H1 (cell line): ENCODE measurements at regions not wholly inside any gene's neighbourhood (a gene's known extent, or its start where the extent isn't known, plus 50 kb on each side); places are given as distances from the start of the nearest gene placed in this dataset.

Source experiments
- CTCF ChIA-PET: fragments of 300-600 bp; sonication (Branson Sonifier 250); formaldehyde crosslinking; loops from one replicate; lab custom pipeline; 2021; ENCODE audit not compliant: partially characterized antibody; lab: Charles Lee
- POLR2A ChIA-PET: fragments of 300-600 bp; sonication (Branson Sonifier 250); formaldehyde crosslinking; loops from one replicate; lab custom pipeline; 2021; ENCODE audit warnings: inconsistent platforms; ENCODE audit not compliant: partially characterized antibody; lab: Charles Lee
- DNase-seq, 2 experiments: peaks; one replicate each; pipeline versions ENCODE4 v3.0.0 to v3.0.0-alpha.2; 2010 to 2022; ENCODE audit warnings: low spot score in 2 of 2, low read depth in 1 of 2, mixed read lengths in 1 of 2
- FAIRE-seq: peaks from 2 replicates; lab custom pipeline; 2011; peaks lifted over from hg19 to GRCh38; lab: Jason Lieb, UNC
- H2AFZ ChIP-seq: 2 replicates; pipeline ENCODE4 v1.8.1; 2012; ENCODE audit warnings: low read length, inconsistent platforms
- H2AK5ac ChIP-seq: 2 replicates; pipeline ENCODE4 v1.6.1; 2013; ENCODE audit warnings: low read depth, low read length
- H2BK120ac ChIP-seq: replicated peaks from 2 replicates; pipeline ENCODE3; 2013; ENCODE audit warnings: low read depth, low read length, inconsistent platforms
- H2BK12ac ChIP-seq: 2 replicates; pipeline ENCODE4 v1.6.1; 2013; ENCODE audit warnings: low read depth, low read length
- H2BK15ac ChIP-seq: 2 replicates; pipeline ENCODE4 v1.6.1; 2013; ENCODE audit warnings: low read length
- H2BK20ac ChIP-seq: 2 replicates; pipeline ENCODE4 v1.6.1; 2013; ENCODE audit warnings: low read length
- H2BK5ac ChIP-seq: 2 replicates; pipeline ENCODE4 v1.6.1; 2013; ENCODE audit warnings: low read depth, low read length
- H3K14ac ChIP-seq: 2 replicates; pipeline ENCODE4 v1.6.1; 2013; ENCODE audit warnings: inconsistent platforms; ENCODE audit not compliant: insufficient read length
- H3K18ac ChIP-seq: 2 replicates; pipeline ENCODE4 v1.6.1; 2013; ENCODE audit warnings: low read length; ENCODE audit errors: extremely low read depth
- H3K23ac ChIP-seq: 2 replicates; pipeline ENCODE4 v1.6.1; 2013; ENCODE audit warnings: inconsistent platforms; ENCODE audit not compliant: insufficient read length
- H3K23me2 ChIP-seq: 2 replicates; pipeline ENCODE4 v1.6.1; 2013; ENCODE audit warnings: low read depth, low read length
- H3K27ac ChIP-seq: 2 replicates; pipeline ENCODE4 v1.6.1; 2011; ENCODE audit warnings: low read depth, low read length, inconsistent platforms
- H3K27me3 ChIP-seq, 4 experiments: replicated peaks in 1 of 4; 1 replicate in 1 of 4; 2 replicates in 3 of 4; pipeline versions ENCODE4 v1.6.1 to v1.8.1; 2011 to 2013; ENCODE audit warnings: low read length in 3 of 4, mild to moderate bottlenecking in 3 of 4, inconsistent platforms in 2 of 4, mixed read lengths in 2 of 4, moderate library complexity in 1 of 4; ENCODE audit not compliant: control insufficient read depth in 3 of 4, insufficient read depth in 3 of 4; ENCODE audit errors: extremely low read depth in 1 of 4
- H3K36me3 ChIP-seq, 4 experiments: 2 replicates each; pipeline versions ENCODE4 v1.6.1 to v1.8.1; 2011 to 2013; ENCODE audit warnings: mild to moderate bottlenecking in 4 of 4, low read length in 3 of 4, moderate library complexity in 2 of 4, control low read depth in 1 of 4, inconsistent platforms in 1 of 4; ENCODE audit not compliant: insufficient read depth in 4 of 4, control insufficient read depth in 2 of 4
- H3K4ac ChIP-seq: replicated peaks from 2 replicates; pipeline ENCODE3; 2013; ENCODE audit warnings: low read length, low read depth, mixed read lengths, inconsistent platforms; ENCODE audit not compliant: insufficient read length
- H3K4me1 ChIP-seq, 4 experiments: replicated peaks in 1 of 4; 1 replicate in 1 of 4; 2 replicates in 3 of 4; pipeline versions ENCODE4 v1.6.1 to v1.8.1; 2011 to 2013; ENCODE audit warnings: low read length in 3 of 4, inconsistent platforms in 2 of 4, mixed read lengths in 1 of 4; ENCODE audit not compliant: insufficient read depth in 4 of 4, control insufficient read depth in 3 of 4
- H3K4me2 ChIP-seq, 2 experiments: 2 replicates each; pipeline versions ENCODE4 v1.6.1 to v1.8.1; 2011 to 2013; ENCODE audit warnings: low read depth in 2 of 2, low read length in 2 of 2, control low read depth in 1 of 2, inconsistent platforms in 1 of 2, mild to moderate bottlenecking in 1 of 2; ENCODE audit not compliant: insufficient read depth in 1 of 2
- H3K4me3 ChIP-seq, 4 experiments: fragments of 200-600, 300-600 bp in 1 of 4; sonication (generic), shearing (Covaris generic), sonication (Bioruptor Twin) in 1 of 4; 2 replicates each; pipeline versions ENCODE4 v1.5.1 to v1.8.1; 2011 to 2016; ENCODE audit warnings: low read length in 4 of 4, low read depth in 3 of 4, control low read depth in 2 of 4, inconsistent platforms in 2 of 4, mild to moderate bottlenecking in 2 of 4, mixed read lengths in 1 of 4, moderate library complexity in 1 of 4; ENCODE audit not compliant: insufficient read depth in 2 of 4; ENCODE audit errors: extremely low read depth in 1 of 4
- H3K56ac ChIP-seq: replicated peaks from 2 replicates; pipeline ENCODE3; 2013; ENCODE audit warnings: low read depth, mild to moderate bottlenecking, mixed read lengths, low read length, inconsistent platforms; ENCODE audit not compliant: insufficient read length
- H3K79me1 ChIP-seq: 2 replicates; pipeline ENCODE4 v1.6.1; 2013; ENCODE audit warnings: low read depth, low read length, control low read depth
- H3K79me2 ChIP-seq, 2 experiments: 2 replicates each; pipeline versions ENCODE4 v1.6.1 to v1.8.1; 2012 to 2013; ENCODE audit warnings: low read length in 2 of 2, mild to moderate bottlenecking in 2 of 2, inconsistent platforms in 1 of 2; ENCODE audit not compliant: insufficient read depth in 2 of 2, control insufficient read depth in 1 of 2
- H3K9ac ChIP-seq, 4 experiments: replicated peaks in 1 of 4; 1 replicate in 1 of 4; 2 replicates in 3 of 4; pipeline versions ENCODE4 v1.6.1 to v1.8.1; 2011 to 2013; ENCODE audit warnings: low read depth in 3 of 4, low read length in 3 of 4, control low read depth in 2 of 4, mild to moderate bottlenecking in 2 of 4, moderate library complexity in 2 of 4, inconsistent platforms in 1 of 4; ENCODE audit errors: extremely low read depth in 1 of 4
- H3K9me3 ChIP-seq, 2 experiments: 2 replicates each; pipeline versions ENCODE4 v1.6.1 to v1.8.1; 2012 to 2013; ENCODE audit warnings: mild to moderate bottlenecking in 2 of 2, moderate library complexity in 2 of 2, control low read depth in 1 of 2, inconsistent platforms in 1 of 2, low read depth in 1 of 2, low read length in 1 of 2, mixed read lengths in 1 of 2; ENCODE audit not compliant: insufficient read depth in 2 of 2
- H4K20me1 ChIP-seq, 2 experiments: replicated peaks in 1 of 2; 2 replicates each; pipeline versions ENCODE3 to v1.8.1; 2011 to 2013; ENCODE audit warnings: inconsistent platforms in 2 of 2, low read length in 2 of 2, mild to moderate bottlenecking in 1 of 2; ENCODE audit not compliant: insufficient read depth in 2 of 2, control insufficient read depth in 1 of 2
- H4K5ac ChIP-seq: 2 replicates; pipeline ENCODE4 v1.6.1; 2013; ENCODE audit warnings: low read length, low read depth, mixed read lengths, inconsistent platforms; ENCODE audit not compliant: insufficient read length
- H4K8ac ChIP-seq: 2 replicates; pipeline ENCODE4 v1.8.0; 2013; ENCODE audit warnings: mild to moderate bottlenecking, moderate library complexity, low read length, inconsistent platforms; ENCODE audit not compliant: insufficient read depth; ENCODE audit errors: extremely low read depth
- H4K91ac ChIP-seq: replicated peaks from 2 replicates; pipeline ENCODE3; 2013; ENCODE audit warnings: low read length, mixed read lengths, inconsistent platforms; ENCODE audit not compliant: insufficient read length
- MAX ChIP-seq: IDR thresholded peaks from 2 replicates; pipeline ENCODE4 v1.6.1; 2012; ENCODE audit warnings: inconsistent platforms
- POU5F1 ChIP-seq: IDR thresholded peaks from 2 replicates; pipeline ENCODE4 v1.6.1; 2011; ENCODE audit warnings: low read depth, mild to moderate bottlenecking, low read length, moderate library complexity
- WGBS, 2 experiments: shearing (Covaris generic) in 1 of 2; methylation state at CpG; one replicate each; pipeline versions ENCODE4 v1.1.6 to v1.1.7; 2013 to 2015; ENCODE audit warnings: low lambda C conversion rate in 2 of 2, mixed read lengths in 2 of 2, inconsistent platforms in 1 of 2, low coverage in 1 of 2, missing lambda C conversion rate in 1 of 2; ENCODE audit not compliant: insufficient replicate concordance in 2 of 2, insufficient coverage in 1 of 2, insufficient read length in 1 of 2; ENCODE audit errors: extremely low coverage in 1 of 2, missing lambda C conversion rate in 1 of 2; 5-methylcytosine and 5-hydroxymethylcytosine counted together

- Histone ChIP-seq H3K9ac (no peak overlapping the region), H3K27ac (no peak overlapping the region), H3K79me1 (no peaks in the 10 kb centered on the region), H3K23ac (no peak overlapping the region), H3K4ac (no peak overlapping the region), H2BK15ac (no peak overlapping the region), H3K14ac (no peak overlapping the region), H3K9me3 (no peaks in the 10 kb centered on the region), H3K4me1 (no peaks in the 10 kb centered on the region; a peak in 3 of 7 replicates), H3K36me3 (no peaks in the 10 kb centered on the region), H3K79me2 (no peaks in the 10 kb centered on the region), H2BK12ac (no peak overlapping the region; the same call in 1 of the 2 replicates), H2AFZ (no peak overlapping the region), H3K4me2 (no peak overlapping the region), H4K91ac (no peak overlapping the region), H3K56ac (no peak overlapping the region), H2BK120ac (no peak overlapping the region), H3K23me2 (no peaks in the 10 kb centered on the region), H3K27me3 (no peaks in the 10 kb centered on the region), H2BK20ac (no peak overlapping the region), H3K18ac (no peak overlapping the region; the same call in 1 of the 2 replicates), H4K20me1 (no peaks in the 10 kb centered on the region), H2AK5ac (no peak overlapping the region), H3K4me3 (no peak overlapping the region), H2BK5ac (no peak overlapping the region), H4K8ac (no peak overlapping the region), H4K5ac (no peak overlapping the region)
- DNase-seq (no peak), FAIRE-seq (no peak)
- CTCF ChIA-PET = interaction anchor here (0.7 to 1.3 kb wide), 2 partner anchors 39 to 262 kb away, joined by 3 read pairs; no protein-coding TSS in a partner anchor
- no peak for TF ChIP-seq POU5F1
- TF ChIP-seq MAX = no peak
- 88% methylated on average over 4 of the region's 10 CpGs; no CpG with 5 or more reads in 1 of the 2 experiments for WGBS, 2 experiments
- POLR2A ChIA-PET = interaction anchor here (0.6 kb wide), 1 partner anchor 10 kb away, joined by 3 read pairs; no protein-coding TSS in a partner anchor
These were observed 105.8 kb upstream of the PPP1R26 start for GRCh38 chr9:135373820-135374219.
